Rectal smooth muscle tissue (tissue), 1 donor: ENCODE measurements at regions not wholly inside any gene's neighbourhood (a gene's known extent, or its start where the extent isn't known, plus 50 kb on each side); places are given as distances from the start of the nearest gene placed in this dataset.

ENCODE experiments used
- H3K27ac ChIP-seq: one replicate; pipeline ENCODE4 v1.7.0; 2013; ENCODE audit warnings: low read depth, low read length, inconsistent platforms
- H3K27me3 ChIP-seq: one replicate; pipeline ENCODE4 v1.7.0; 2013; ENCODE audit warnings: low read length; ENCODE audit not compliant: control insufficient read depth, insufficient read depth
- H3K36me3 ChIP-seq: one replicate; pipeline ENCODE4 v1.7.0; 2013; ENCODE audit warnings: low read length; ENCODE audit not compliant: control insufficient read depth, insufficient read depth
- H3K4me1 ChIP-seq: one replicate; pipeline ENCODE4 v1.7.0; 2013; ENCODE audit warnings: low read length; ENCODE audit not compliant: control insufficient read depth, insufficient read depth
- H3K4me3 ChIP-seq: one replicate; pipeline ENCODE4 v1.7.0; 2013; ENCODE audit warnings: low read length
- H3K9ac ChIP-seq: one replicate; pipeline ENCODE4 v1.7.0; 2013; ENCODE audit warnings: low read length

DNA sequence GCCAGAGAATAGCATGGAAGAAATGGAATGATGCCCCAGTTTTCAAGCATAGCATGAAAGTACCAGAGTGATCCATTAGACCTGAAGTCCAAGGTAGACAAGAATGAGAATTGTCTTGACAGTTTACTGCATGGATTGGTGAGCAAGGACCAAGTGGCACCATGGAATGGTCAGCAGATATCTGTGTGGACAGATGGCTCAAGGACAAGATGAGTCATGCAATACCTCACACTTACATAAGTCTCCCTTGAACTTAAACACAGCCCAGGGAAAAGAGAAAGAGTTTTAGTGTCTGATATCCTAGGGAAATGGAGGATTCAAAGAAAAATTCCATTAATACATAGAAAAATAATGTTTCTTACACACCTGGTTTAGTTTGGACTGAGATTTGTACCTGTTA, 195.2 kb downstream of the MRPL39 start:
- Histone ChIP-seq H3K27ac (no peak overlapping the region), H3K4me1 (no peaks in the 10 kb centered on the region), H3K27me3 (no peaks in the 10 kb centered on the region), H3K9ac (no peak overlapping the region), H3K4me3 (no peak overlapping the region), H3K36me3 (no peaks in the 10 kb centered on the region)

- Histone ChIP-seq H3K36me3 (no peaks in the 10 kb centered on the region), H3K27me3 (no peaks in the 10 kb centered on the region), H3K27ac (no peak overlapping the region), H3K4me3 (no peak overlapping the region), H3K9ac (no peak overlapping the region), H3K4me1 (no peaks in the 10 kb centered on the region)
These were observed 197.3 kb downstream of the MRPL39 start for GRCh38 chr21:25409978-25410377.

DNA sequence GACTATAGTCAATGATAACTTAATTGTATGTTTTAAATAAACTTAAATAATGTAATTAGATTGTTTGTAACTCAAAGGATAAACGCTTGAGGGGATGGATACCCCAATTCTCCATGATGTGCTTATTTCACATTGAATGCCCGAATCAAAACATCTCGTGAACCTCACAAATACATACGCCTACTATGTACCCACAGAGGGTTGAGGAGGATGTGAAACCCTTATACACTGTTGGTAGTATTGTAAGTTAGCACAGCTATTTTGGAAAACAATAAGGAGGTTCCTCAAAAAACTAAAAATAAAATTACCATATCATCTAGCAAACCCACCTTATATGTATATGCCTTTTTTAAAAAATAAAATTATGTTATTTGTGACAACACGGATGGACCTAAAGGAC, 198.6 kb downstream of the MRPL39 start:
- no peaks in the 10 kb centered on the region for H3K27me3 ChIP-seq
- H3K27ac ChIP-seq, result no peak overlapping the region
- no peak overlapping the region for H3K4me3 ChIP-seq
- no peak overlapping the region for H3K9ac ChIP-seq
- no peaks in the 10 kb centered on the region for H3K4me1 ChIP-seq
- H3K36me3 ChIP-seq, result no peaks in the 10 kb centered on the region

DNA sequence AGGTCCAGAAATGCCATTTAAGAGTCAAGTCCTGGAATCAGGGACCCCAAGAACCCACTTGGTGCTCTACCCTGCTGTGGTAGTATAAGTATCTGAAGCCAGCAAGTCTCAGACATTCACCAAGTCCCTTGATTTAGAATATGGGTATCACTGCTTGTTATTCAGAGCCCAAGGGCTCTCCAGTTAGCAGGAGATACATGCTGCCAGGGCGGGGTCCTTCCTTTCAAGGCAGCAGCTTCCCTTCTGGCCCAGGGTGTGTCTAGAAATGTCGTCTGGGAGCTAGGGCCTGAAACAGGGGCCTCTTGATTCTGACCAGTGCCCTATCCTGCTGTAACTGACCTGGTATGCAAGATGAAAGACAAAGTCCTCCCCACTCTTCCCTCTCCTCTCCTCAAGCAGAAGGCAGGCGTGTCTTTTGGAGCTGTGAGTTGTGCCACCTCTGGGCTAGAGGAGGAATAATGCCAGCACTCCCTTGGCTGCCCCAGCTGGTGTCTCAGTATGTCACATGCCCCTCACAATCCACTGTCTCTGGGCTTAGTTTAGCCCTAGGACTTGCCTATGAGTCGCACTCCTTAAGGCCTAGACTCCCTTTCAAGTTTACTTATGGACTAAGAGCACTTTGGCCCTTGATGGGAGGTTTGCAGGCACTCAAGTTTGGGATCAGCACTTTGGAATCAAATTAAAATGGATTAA, 200.2 kb downstream of the MRPL39 start:
- Histone ChIP-seq H3K27me3 (no peaks in the 10 kb centered on the region), H3K27ac (no peak overlapping the region), H3K4me3 (no peak overlapping the region), H3K9ac (no peak overlapping the region), H3K4me1 (no peaks in the 10 kb centered on the region), H3K36me3 (no peaks in the 10 kb centered on the region)

GRCh38 chr21:25405984-25406383, 201.3 kb downstream of the MRPL39 start:
- no peaks in the 10 kb centered on the region for H3K4me1 ChIP-seq
- H3K36me3 ChIP-seq, result no peaks in the 10 kb centered on the region
- no peak overlapping the region for H3K4me3 ChIP-seq
- no peak overlapping the region for H3K27ac ChIP-seq
- H3K9ac ChIP-seq, result no peak overlapping the region
- no peaks in the 10 kb centered on the region for H3K27me3 ChIP-seq

- H3K27me3 ChIP-seq, result no peaks in the 10 kb centered on the region
- no peaks in the 10 kb centered on the region for H3K4me1 ChIP-seq
- no peak overlapping the region for H3K4me3 ChIP-seq
- H3K9ac ChIP-seq, result no peak overlapping the region
- H3K27ac ChIP-seq, result no peak overlapping the region
- H3K36me3 ChIP-seq, result no peaks in the 10 kb centered on the region
These were observed 204.9 kb downstream of the MRPL39 start for GRCh38 chr21:25402134-25402961.

DNA sequence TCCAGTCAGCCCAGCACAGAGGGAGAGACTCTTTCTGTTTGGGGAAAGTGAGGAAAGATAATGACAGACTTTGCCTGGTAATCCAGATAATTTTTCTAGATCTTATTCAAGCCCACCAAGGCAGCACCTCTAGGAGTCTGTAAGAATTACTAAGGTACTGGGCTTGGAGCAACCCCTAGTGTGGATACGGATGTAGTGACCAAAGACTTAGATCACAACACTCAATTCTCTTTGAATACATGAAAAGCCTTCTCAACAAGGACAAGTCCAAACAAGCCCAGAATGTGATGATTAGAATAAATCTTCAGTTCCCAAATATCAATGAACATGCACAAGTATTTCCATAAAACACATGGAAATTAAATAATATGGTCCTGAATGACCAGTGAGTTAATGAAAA, 206.9 kb downstream of the MRPL39 start:
- no peaks in the 10 kb centered on the region for H3K36me3 ChIP-seq

DNA sequence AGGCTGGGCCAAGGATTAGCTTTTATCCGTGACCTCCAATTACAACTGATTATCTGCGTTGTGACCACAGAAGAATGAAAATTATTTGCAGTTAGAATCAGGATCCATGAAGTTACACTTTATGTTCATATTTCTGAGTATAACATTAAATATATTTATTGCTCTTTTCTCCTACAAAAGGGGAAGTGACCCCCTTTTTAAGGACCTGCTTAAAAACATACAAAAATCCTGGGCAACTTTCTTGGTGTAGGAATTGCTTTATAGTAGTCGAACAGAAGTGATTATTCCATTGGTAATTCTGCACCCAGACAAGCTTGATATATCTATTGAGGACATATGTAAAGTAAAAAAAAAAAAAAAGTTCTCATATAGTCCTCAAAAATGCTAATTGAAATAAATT, 208.7 kb downstream of the MRPL39 start:
- no peak overlapping the region for H3K9ac ChIP-seq
- no peaks in the 10 kb centered on the region for H3K4me1 ChIP-seq
- H3K27me3 ChIP-seq, result no peaks in the 10 kb centered on the region
- no peak overlapping the region for H3K4me3 ChIP-seq
- H3K36me3 ChIP-seq, result no peaks in the 10 kb centered on the region
- no peak overlapping the region for H3K27ac ChIP-seq

More for the DNA sequence above, 206.9 kb downstream of the MRPL39 start:
- Histone ChIP-seq H3K27ac (no peak overlapping the region), H3K4me1 (no peaks in the 10 kb centered on the region), H3K4me3 (no peak overlapping the region), H3K27me3 (no peaks in the 10 kb centered on the region), H3K9ac (no peak overlapping the region)

DNA sequence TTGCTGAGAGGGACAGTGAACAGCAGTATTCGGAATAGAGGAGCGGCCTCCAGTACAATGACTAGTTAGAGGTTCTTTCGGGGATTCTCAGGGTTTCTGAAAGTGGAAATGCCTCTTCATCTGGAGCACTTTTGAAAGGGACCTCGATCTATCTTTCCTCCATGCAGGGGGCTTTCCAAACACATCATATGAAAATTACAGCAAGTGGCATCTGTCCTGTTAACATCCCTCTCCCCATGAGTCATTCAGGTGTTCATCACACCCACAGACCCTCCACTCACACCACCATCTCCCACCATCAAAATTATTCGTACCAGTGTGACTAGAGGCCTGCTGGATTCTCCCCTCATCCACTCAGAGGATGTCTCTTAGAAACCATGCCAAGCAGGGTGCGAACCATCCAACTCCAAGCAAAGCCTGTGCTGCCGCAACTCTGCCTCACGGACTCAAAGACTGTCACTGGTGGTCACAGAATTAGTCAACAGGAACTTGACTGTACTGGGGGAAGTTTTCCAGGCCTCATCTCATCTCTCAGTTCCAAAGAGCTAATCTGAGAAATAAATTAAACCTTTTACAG, 211.1 kb downstream of the MRPL39 start:
- no peaks in the 10 kb centered on the region for H3K27me3 ChIP-seq
- no peak overlapping the region for H3K27ac ChIP-seq
- no peak overlapping the region for H3K4me3 ChIP-seq
- no peak overlapping the region for H3K9ac ChIP-seq
- no peaks in the 10 kb centered on the region for H3K36me3 ChIP-seq
- no peaks in the 10 kb centered on the region for H3K4me1 ChIP-seq

DNA sequence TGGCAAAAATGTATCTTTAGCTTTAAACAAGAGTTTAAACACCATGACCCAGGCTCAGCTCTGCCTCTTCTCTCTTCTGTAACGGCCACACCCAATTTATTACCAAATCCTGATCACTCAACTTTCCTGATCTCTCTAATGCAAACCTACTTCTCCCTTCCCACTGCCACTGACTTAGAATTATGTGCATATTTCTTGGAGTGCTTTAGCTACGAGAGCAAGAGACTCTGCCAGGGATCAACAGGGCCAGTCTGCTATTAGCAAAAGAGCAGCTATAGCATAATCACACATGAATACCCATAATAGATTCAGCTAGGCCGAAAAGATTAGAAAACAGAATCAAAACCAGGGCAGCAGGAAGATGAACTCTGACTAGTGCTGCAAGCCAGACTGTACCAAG, 215.5 kb downstream of the MRPL39 start:
- no peak overlapping the region for H3K9ac ChIP-seq

GRCh38 chr21:25390701-25391100, 216.6 kb downstream of the MRPL39 start:
- H3K9ac ChIP-seq, result no peak overlapping the region
- H3K4me1 ChIP-seq, result no peaks in the 10 kb centered on the region
- no peaks in the 10 kb centered on the region for H3K36me3 ChIP-seq
- no peak overlapping the region for H3K4me3 ChIP-seq
- H3K27ac ChIP-seq, result no peak overlapping the region
- no peaks in the 10 kb centered on the region for H3K27me3 ChIP-seq

More for the DNA sequence above, 215.5 kb downstream of the MRPL39 start:
- no peak overlapping the region for H3K27ac ChIP-seq
- H3K27me3 ChIP-seq, result no peaks in the 10 kb centered on the region
- H3K4me3 ChIP-seq, result no peak overlapping the region
- no peaks in the 10 kb centered on the region for H3K36me3 ChIP-seq
- H3K4me1 ChIP-seq, result no peaks in the 10 kb centered on the region

GRCh38 chr21:25387665-25388064, 219.6 kb downstream of the MRPL39 start:
- Histone ChIP-seq H3K9ac (no peak overlapping the region), H3K4me1 (no peaks in the 10 kb centered on the region), H3K27me3 (no peaks in the 10 kb centered on the region), H3K4me3 (no peak overlapping the region), H3K36me3 (no peaks in the 10 kb centered on the region), H3K27ac (no peak overlapping the region)
